Psoas muscle (tissue), 7 donors: ENCODE measurements at regions not wholly inside any gene's neighbourhood (a gene's known extent, or its start where the extent isn't known, plus 50 kb on each side); places are given as distances from the start of the nearest gene placed in this dataset.

Experiments used
- ATAC-seq, 4 donors: fragments of 200-7000 bp; cut with Tn5 transposase; one replicate each; pipeline ENCODE4 v1.9.1; 2020; ENCODE audit warnings: moderate library complexity in 3 of 4, mild to moderate bottlenecking in 2 of 4
- DNase-seq, 2 donors: peaks; one replicate each; pipeline ENCODE4 v3.0.0-alpha.2; 2020
- H3K27ac ChIP-seq: fragments of 200-600 bp; one replicate; pipeline ENCODE4 v1.8.0; 2022
- H3K27me3 ChIP-seq, 3 donors: fragments of 200-600 bp in 1 of 3; one replicate each; pipeline versions ENCODE4 v1.6.1 to v1.8.0; 2013 to 2022; ENCODE audit warnings: low read length in 2 of 3, mild to moderate bottlenecking in 2 of 3, moderate library complexity in 1 of 3; ENCODE audit not compliant: insufficient read depth in 3 of 3
- H3K36me3 ChIP-seq, 2 donors: fragments of 200-600 bp in 1 of 2; one replicate each; pipeline versions ENCODE4 v1.6.1 to v1.8.0; 2013 to 2022; ENCODE audit warnings: low read depth in 1 of 2, mild to moderate bottlenecking in 1 of 2, moderate library complexity in 1 of 2; ENCODE audit not compliant: insufficient read depth in 1 of 2
- H3K4me1 ChIP-seq: fragments of 200-600 bp; one replicate; pipeline ENCODE4 v1.8.0; 2022
- H3K4me3 ChIP-seq: fragments of 200-600 bp; one replicate; pipeline ENCODE4 v1.8.0; 2022; ENCODE audit warnings: mild to moderate bottlenecking
- H3K9me3 ChIP-seq: fragments of 200-600 bp; one replicate; pipeline ENCODE4 v1.8.0; 2022
- CTCF ChIP-seq: fragments of 200-600 bp; IDR thresholded peaks from one replicate; pipeline ENCODE4 v1.8.0; 2022; ENCODE audit warnings: antibody characterized with exemption
- WGBS, 3 donors: extraction: QIAGEN DNeasy Blood & Tissue Kit; methylation state at CpG; one replicate each; pipeline versions ENCODE4 v1.1.6 to v1.1.7; 2013; 5-methylcytosine and 5-hydroxymethylcytosine counted together
- intact Hi-C, 2 donors: fragments of 100-400 bp; cut with DNase I; formaldehyde crosslinking; loops; one replicate each; pipeline versions ENCODE4 v1.11.0 to v1.14.2; 2022
- donor health status: healthy with polysubstance abuse.
- donor health status: DM: no; HTN: no; CAD: no; lungs with moderate emphysema.
- donor health status: Bipolar disorder and iron deficiency.
- donor health status: healthy.
- donor health status: DM: yes; HTN: yes; CAD: no.
- donor health status: DM: no; HTN: no; CAD: no.
- donor health status: DM: yes; HTN: yes; CAD: no.

GRCh38 chr18:37658894-37659293 lies 93.3 kb upstream of the CELF4 start:
- H3K27me3 ChIP-seq, result peaks cover 0 to 2% (median 0%) of the 10 kb centered on the region in 3 donors
- H3K4me1 ChIP-seq, result no peaks in the 10 kb centered on the region
- no peak for DNase-seq
- TF ChIP-seq CTCF, result no peak
- H3K9me3 ChIP-seq, result no peaks in the 10 kb centered on the region
- no peaks in the 10 kb centered on the region for H3K36me3 ChIP-seq
- intact Hi-C loops, result no loop called here
- 76 to 89% (median 89%) methylated on average over 1 of the region's 1 CpG for WGBS, 3 donors
- no peak overlapping the region for H3K27ac ChIP-seq
- ATAC-seq, result no peak
- H3K4me3 ChIP-seq, result no peak overlapping the region

- intact Hi-C loops, result no loop called here
- no peak for ATAC-seq
- Histone ChIP-seq H3K4me3 (no peak overlapping the region), H3K9me3 (no peaks in the 10 kb centered on the region), H3K27ac (no peak overlapping the region), H3K4me1 (no peaks in the 10 kb centered on the region), H3K27me3 (peaks cover 0 to 2% (median 0%) of the 10 kb centered on the region in 3 donors), H3K36me3 (no peaks in the 10 kb centered on the region)
- 28 to 33% (median 30%) methylated on average over 1 of the region's 1 CpG for WGBS, 3 donors
- TF ChIP-seq CTCF, result no peak
- no peak for DNase-seq
Observed at GRCh38 chr18:37657493-37657892, 91.9 kb upstream of the CELF4 start.

GRCh38 chr18:37654731-37655369 lies 89.3 kb upstream of the CELF4 start:
- DNase-seq (no peak), ATAC-seq (no peak)
- Histone ChIP-seq H3K9me3 (no peaks in the 10 kb centered on the region), H3K27ac (no peak overlapping the region), H3K36me3 (no peaks in the 10 kb centered on the region), H3K4me3 (no peak overlapping the region), H3K27me3 (peaks cover 0 to under 1% (median 0%) of the 10 kb centered on the region in 3 donors), H3K4me1 (no peaks in the 10 kb centered on the region)
- 85 to 86% (median 85%) methylated on average over 4 of the region's 4 CpGs for WGBS, 3 donors
- intact Hi-C loops, result no loop called here
- TF ChIP-seq CTCF, result no peak

GRCh38 chr18:37654034-37654433 lies 88.4 kb upstream of the CELF4 start:
- 34 to 56% (median 42%) methylated on average over 3 of the region's 3 CpGs for WGBS, 3 donors
- no peak for TF ChIP-seq CTCF
- ATAC-seq (no peak), DNase-seq (no peak)
- Histone ChIP-seq H3K36me3 (no peaks in the 10 kb centered on the region), H3K4me1 (no peaks in the 10 kb centered on the region), H3K27ac (no peak overlapping the region), H3K4me3 (no peak overlapping the region), H3K27me3 (no peaks in the 10 kb centered on the region), H3K9me3 (no peaks in the 10 kb centered on the region)
- intact Hi-C loops, result no loop called here

- no peak overlapping the region for H3K27ac ChIP-seq
- DNase-seq, result no peak
- no peak for ATAC-seq
- no peak for TF ChIP-seq CTCF
- H3K9me3 ChIP-seq, result no peaks in the 10 kb centered on the region
- H3K36me3 ChIP-seq, result no peaks in the 10 kb centered on the region
- no peak overlapping the region for H3K4me3 ChIP-seq
- H3K27me3 ChIP-seq, result no peaks in the 10 kb centered on the region
- no peaks in the 10 kb centered on the region for H3K4me1 ChIP-seq
- intact Hi-C loops, result no loop called here
- WGBS, 3 donors, result 26 to 49% (median 29%) methylated on average over 2 of the region's 2 CpGs
Observed at GRCh38 chr18:37653618-37654017, 88.0 kb upstream of the CELF4 start.
